ENCODE measurements at regions not wholly inside any gene's neighbourhood (a gene's known extent, or its start where the extent isn't known, plus 50 kb on each side); places are given as distances from the start of the nearest gene placed in this dataset.
"Not testable (repeated sequence)": the region's sequence is repeated elsewhere in the genome, so short reads cannot be mapped to it uniquely, and the experiment has no call there.

- no peaks in the 10 kb centered on the region for H3K4me1 ChIP-seq (ENCODE audit: low read depth)
- H3K36me3 ChIP-seq (ENCODE audit: low read depth) = no peaks in the 10 kb centered on the region
- no peak overlapping the region for H3K4me3 ChIP-seq
- no peak for DNase-seq
- no peak for ATAC-seq
- intact Hi-C loops (cut with DNase I, micrococcal nuclease) = no loop called here
- TF ChIP-seq, protein P1, sequence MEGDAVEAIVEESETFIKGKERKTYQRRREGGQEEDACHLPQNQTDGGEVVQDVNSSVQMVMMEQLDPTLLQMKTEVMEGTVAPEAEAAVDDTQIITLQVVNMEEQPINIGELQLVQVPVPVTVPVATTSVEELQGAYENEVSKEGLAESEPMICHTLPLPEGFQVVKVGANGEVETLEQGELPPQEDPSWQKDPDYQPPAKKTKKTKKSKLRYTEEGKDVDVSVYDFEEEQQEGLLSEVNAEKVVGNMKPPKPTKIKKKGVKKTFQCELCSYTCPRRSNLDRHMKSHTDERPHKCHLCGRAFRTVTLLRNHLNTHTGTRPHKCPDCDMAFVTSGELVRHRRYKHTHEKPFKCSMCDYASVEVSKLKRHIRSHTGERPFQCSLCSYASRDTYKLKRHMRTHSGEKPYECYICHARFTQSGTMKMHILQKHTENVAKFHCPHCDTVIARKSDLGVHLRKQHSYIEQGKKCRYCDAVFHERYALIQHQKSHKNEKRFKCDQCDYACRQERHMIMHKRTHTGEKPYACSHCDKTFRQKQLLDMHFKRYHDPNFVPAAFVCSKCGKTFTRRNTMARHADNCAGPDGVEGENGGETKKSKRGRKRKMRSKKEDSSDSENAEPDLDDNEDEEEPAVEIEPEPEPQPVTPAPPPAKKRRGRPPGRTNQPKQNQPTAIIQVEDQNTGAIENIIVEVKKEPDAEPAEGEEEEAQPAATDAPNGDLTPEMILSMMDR (IDR thresholded peaks at IDR 0.05) = no peak
- H3K9me3 ChIP-seq = peaks cover 26% of the 10 kb centered on the region
These were observed 2612.9 kb downstream of the PCDH9 start for GRCh38 chr13:64617231-64617630.

GRCh38 chr13:64591971-64592370 is 2638.2 kb downstream of the PCDH9 start:
- Histone ChIP-seq H3K9me3 (peaks cover 39% of the 10 kb centered on the region), H3K4me3 (no peak overlapping the region), H3K36me3 (ENCODE audit: low read depth) (no peaks in the 10 kb centered on the region), H3K4me1 (ENCODE audit: low read depth) (no peaks in the 10 kb centered on the region)
- no peak for DNase-seq
- TF ChIP-seq, protein P1 (IDR thresholded peaks at IDR 0.05) = no peak
- ATAC-seq = no peak
- intact Hi-C loops (cut with DNase I, micrococcal nuclease) = no loop called here

DNA sequence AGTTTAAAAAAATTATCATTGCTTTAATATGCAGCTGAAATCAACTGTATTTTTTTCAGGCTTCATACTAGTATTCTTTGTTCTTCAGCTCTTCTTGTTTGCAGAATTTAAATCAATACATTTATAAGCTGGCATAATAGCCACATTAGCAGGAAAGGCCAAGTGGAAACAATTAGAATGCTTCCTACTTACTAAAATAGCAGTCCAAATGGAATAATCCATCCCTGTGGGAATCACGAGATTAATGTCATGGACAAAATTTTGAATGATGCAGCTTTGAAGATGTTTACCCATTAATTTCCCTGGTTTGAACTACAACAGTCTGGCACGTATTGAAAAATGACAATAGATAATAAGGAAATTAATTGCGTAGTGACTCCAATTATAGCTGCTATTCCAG is 2650.8 kb downstream of the PCDH9 start:
- Histone ChIP-seq H3K36me3 (ENCODE audit: low read depth) (no peaks in the 10 kb centered on the region), H3K4me1 (ENCODE audit: low read depth) (no peaks in the 10 kb centered on the region), H3K9me3 (peaks cover 47% of the 10 kb centered on the region), H3K4me3 (no peak overlapping the region)
- ATAC-seq (no peak), DNase-seq (no peak)
- intact Hi-C loops (cut with DNase I, micrococcal nuclease) = no loop called here
- TF ChIP-seq, protein P1 (IDR thresholded peaks at IDR 0.05) = no peak

DNA sequence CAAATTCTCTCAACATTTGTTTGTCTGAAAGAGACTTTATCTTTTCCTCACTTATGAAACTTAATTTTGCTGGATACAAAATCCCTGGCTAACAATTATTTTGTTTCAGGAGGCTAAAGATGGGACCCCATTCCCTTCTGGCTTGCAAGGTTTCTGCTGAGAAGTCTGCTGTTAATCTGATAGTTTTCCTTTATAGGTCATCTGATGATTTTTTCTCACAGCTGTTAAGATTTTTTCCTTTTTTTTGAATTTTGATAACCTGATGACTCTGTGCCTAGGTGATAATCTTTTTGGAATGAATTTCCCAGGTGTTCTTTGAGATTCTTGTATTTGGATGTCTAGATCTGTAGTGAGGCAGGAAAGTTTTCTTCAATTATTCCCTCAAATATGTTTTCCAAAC is 2661.4 kb downstream of the PCDH9 start:
- no peaks in the 10 kb centered on the region for H3K4me1 ChIP-seq (ENCODE audit: low read depth)
- no peaks in the 10 kb centered on the region for H3K36me3 ChIP-seq (ENCODE audit: low read depth)
- ATAC-seq (no peak), DNase-seq (no peak)
- peaks cover 64% of the 10 kb centered on the region for H3K9me3 ChIP-seq
- TF ChIP-seq, protein P1 (IDR thresholded peaks at IDR 0.05) = no peak
- H3K4me3 ChIP-seq = no peak overlapping the region
- intact Hi-C loops (cut with DNase I, micrococcal nuclease) = no loop called here

DNA sequence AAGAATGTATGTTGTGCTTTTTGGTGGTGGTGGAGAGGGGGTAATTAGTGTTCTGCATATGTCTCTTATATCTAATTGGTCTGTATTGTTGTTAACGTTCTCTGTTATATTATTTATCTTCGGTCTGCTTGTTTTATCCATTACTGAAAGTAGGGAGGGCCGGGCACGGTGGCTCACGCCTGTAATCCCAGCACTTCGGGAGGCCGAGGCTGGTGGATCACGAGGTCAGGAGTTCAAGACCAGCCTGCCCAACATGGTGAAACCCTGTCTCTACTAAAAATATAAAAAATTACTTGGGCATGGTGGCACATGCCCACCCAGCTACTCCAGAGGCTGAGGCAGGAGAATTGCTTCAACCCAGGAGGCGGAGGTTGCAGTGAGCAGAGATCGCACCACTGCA is 2672.1 kb downstream of the PCDH9 start:
- H3K4me1 ChIP-seq (ENCODE audit: low read depth); intact Hi-C loops (cut with DNase I, micrococcal nuclease); DNase-seq; ATAC-seq; H3K4me3 ChIP-seq; H3K36me3 ChIP-seq (ENCODE audit: low read depth): not testable (repeated sequence)
- H3K9me3 ChIP-seq = peaks cover 30% of the 10 kb centered on the region

GRCh38 chr13:64556376-64556775 is 2673.8 kb downstream of the PCDH9 start:
- no peak for ATAC-seq
- Histone ChIP-seq H3K4me3 (no peak overlapping the region), H3K4me1 (ENCODE audit: low read depth) (no peaks in the 10 kb centered on the region), H3K9me3 (peaks cover 35% of the 10 kb centered on the region), H3K36me3 (ENCODE audit: low read depth) (no peaks in the 10 kb centered on the region)
- intact Hi-C loops (cut with DNase I, micrococcal nuclease) = no loop called here
- DNase-seq = no peak
- TF ChIP-seq, protein P1 (IDR thresholded peaks at IDR 0.05) = no peak

All from mucosa of descending colon (tissue), 3 donors.